ENCODE measurements at regions not wholly inside any gene's neighbourhood (a gene's known extent, or its start where the extent isn't known, plus 50 kb on each side); places are given as distances from the start of the nearest gene placed in this dataset.
A peak's percentile ranks its signal among the peaks of the same experiment; 100 is the strongest.

GRCh38 chr5:51684794-51685355, 301.6 kb downstream of the ISL1 start:
- TF ChIP-seq CTCF (conservative IDR thresholded peaks at IDR 0.05; ENCODE audit: low read depth in 2 of 2) (peak; percentile 48 to 55; a peak in 3 of 4 replicates), POLR2AphosphoS5 (IDR thresholded peaks at IDR 0.05; ENCODE audit: low read depth) (no peak), EZH2 (IDR thresholded peaks at IDR 0.05; ENCODE audit: low read depth, unreplicated experiment) (no peak), EZH2phosphoT487 (IDR thresholded peaks at IDR 0.05; ENCODE audit: unreplicated experiment) (no peak), ZNF114 (CRISPR knock-in tag; IDR thresholded peaks at IDR 0.05) (no peak), JUNB (IDR thresholded peaks at IDR 0.05; ENCODE audit: unreplicated experiment) (no peak), REST (IDR thresholded peaks at IDR 0.05; ENCODE audit: unreplicated experiment) (no peak), CREB1 (CRISPR knock-in tag; IDR thresholded peaks at IDR 0.05; ENCODE audit: low read depth) (no peak), ZNF331 (CRISPR knock-in tag; IDR thresholded peaks at IDR 0.05; ENCODE audit: low read depth) (no peak), ETS1 (IDR thresholded peaks at IDR 0.05) (no peak), ZNF462 (CRISPR knock-in tag; IDR thresholded peaks at IDR 0.05) (no peak)
